H1 (cell line): ENCODE measurements at regions not wholly inside any gene's neighbourhood (a gene's known extent, or its start where the extent isn't known, plus 50 kb on each side); places are given as distances from the start of the nearest gene placed in this dataset.

Source experiments
- CTCF ChIA-PET: fragments of 300-600 bp; sonication (Branson Sonifier 250); formaldehyde crosslinking; loops from one replicate; lab custom pipeline; 2021; ENCODE audit not compliant: partially characterized antibody; lab: Charles Lee
- POLR2A ChIA-PET: fragments of 300-600 bp; sonication (Branson Sonifier 250); formaldehyde crosslinking; loops from one replicate; lab custom pipeline; 2021; ENCODE audit warnings: inconsistent platforms; ENCODE audit not compliant: partially characterized antibody; lab: Charles Lee
- DNase-seq, 2 experiments: peaks; one replicate each; pipeline versions ENCODE4 v3.0.0 to v3.0.0-alpha.2; 2010 to 2022; ENCODE audit warnings: low spot score in 2 of 2, low read depth in 1 of 2, mixed read lengths in 1 of 2
- FAIRE-seq: peaks from 2 replicates; lab custom pipeline; 2011; peaks lifted over from hg19 to GRCh38; lab: Jason Lieb, UNC
- H2AFZ ChIP-seq: 2 replicates; pipeline ENCODE4 v1.8.1; 2012; ENCODE audit warnings: low read length, inconsistent platforms
- H2AK5ac ChIP-seq: 2 replicates; pipeline ENCODE4 v1.6.1; 2013; ENCODE audit warnings: low read depth, low read length
- H2BK120ac ChIP-seq: replicated peaks from 2 replicates; pipeline ENCODE3; 2013; ENCODE audit warnings: low read depth, low read length, inconsistent platforms
- H2BK12ac ChIP-seq: 2 replicates; pipeline ENCODE4 v1.6.1; 2013; ENCODE audit warnings: low read depth, low read length
- H2BK15ac ChIP-seq: 2 replicates; pipeline ENCODE4 v1.6.1; 2013; ENCODE audit warnings: low read length
- H2BK20ac ChIP-seq: 2 replicates; pipeline ENCODE4 v1.6.1; 2013; ENCODE audit warnings: low read length
- H2BK5ac ChIP-seq: 2 replicates; pipeline ENCODE4 v1.6.1; 2013; ENCODE audit warnings: low read depth, low read length
- H3K14ac ChIP-seq: 2 replicates; pipeline ENCODE4 v1.6.1; 2013; ENCODE audit warnings: inconsistent platforms; ENCODE audit not compliant: insufficient read length
- H3K18ac ChIP-seq: 2 replicates; pipeline ENCODE4 v1.6.1; 2013; ENCODE audit warnings: low read length; ENCODE audit errors: extremely low read depth
- H3K23ac ChIP-seq: 2 replicates; pipeline ENCODE4 v1.6.1; 2013; ENCODE audit warnings: inconsistent platforms; ENCODE audit not compliant: insufficient read length
- H3K23me2 ChIP-seq: 2 replicates; pipeline ENCODE4 v1.6.1; 2013; ENCODE audit warnings: low read depth, low read length
- H3K27ac ChIP-seq: 2 replicates; pipeline ENCODE4 v1.6.1; 2011; ENCODE audit warnings: low read depth, low read length, inconsistent platforms
- H3K27me3 ChIP-seq, 4 experiments: replicated peaks in 1 of 4; 1 replicate in 1 of 4; 2 replicates in 3 of 4; pipeline versions ENCODE4 v1.6.1 to v1.8.1; 2011 to 2013; ENCODE audit warnings: low read length in 3 of 4, mild to moderate bottlenecking in 3 of 4, inconsistent platforms in 2 of 4, mixed read lengths in 2 of 4, moderate library complexity in 1 of 4; ENCODE audit not compliant: control insufficient read depth in 3 of 4, insufficient read depth in 3 of 4; ENCODE audit errors: extremely low read depth in 1 of 4
- H3K36me3 ChIP-seq, 4 experiments: 2 replicates each; pipeline versions ENCODE4 v1.6.1 to v1.8.1; 2011 to 2013; ENCODE audit warnings: mild to moderate bottlenecking in 4 of 4, low read length in 3 of 4, moderate library complexity in 2 of 4, control low read depth in 1 of 4, inconsistent platforms in 1 of 4; ENCODE audit not compliant: insufficient read depth in 4 of 4, control insufficient read depth in 2 of 4
- H3K4ac ChIP-seq: replicated peaks from 2 replicates; pipeline ENCODE3; 2013; ENCODE audit warnings: low read length, low read depth, mixed read lengths, inconsistent platforms; ENCODE audit not compliant: insufficient read length
- H3K4me1 ChIP-seq, 4 experiments: replicated peaks in 1 of 4; 1 replicate in 1 of 4; 2 replicates in 3 of 4; pipeline versions ENCODE4 v1.6.1 to v1.8.1; 2011 to 2013; ENCODE audit warnings: low read length in 3 of 4, inconsistent platforms in 2 of 4, mixed read lengths in 1 of 4; ENCODE audit not compliant: insufficient read depth in 4 of 4, control insufficient read depth in 3 of 4
- H3K4me2 ChIP-seq, 2 experiments: 2 replicates each; pipeline versions ENCODE4 v1.6.1 to v1.8.1; 2011 to 2013; ENCODE audit warnings: low read depth in 2 of 2, low read length in 2 of 2, control low read depth in 1 of 2, inconsistent platforms in 1 of 2, mild to moderate bottlenecking in 1 of 2; ENCODE audit not compliant: insufficient read depth in 1 of 2
- H3K4me3 ChIP-seq, 4 experiments: fragments of 200-600, 300-600 bp in 1 of 4; sonication (generic), shearing (Covaris generic), sonication (Bioruptor Twin) in 1 of 4; 2 replicates each; pipeline versions ENCODE4 v1.5.1 to v1.8.1; 2011 to 2016; ENCODE audit warnings: low read length in 4 of 4, low read depth in 3 of 4, control low read depth in 2 of 4, inconsistent platforms in 2 of 4, mild to moderate bottlenecking in 2 of 4, mixed read lengths in 1 of 4, moderate library complexity in 1 of 4; ENCODE audit not compliant: insufficient read depth in 2 of 4; ENCODE audit errors: extremely low read depth in 1 of 4
- H3K56ac ChIP-seq: replicated peaks from 2 replicates; pipeline ENCODE3; 2013; ENCODE audit warnings: low read depth, mild to moderate bottlenecking, mixed read lengths, low read length, inconsistent platforms; ENCODE audit not compliant: insufficient read length
- H3K79me1 ChIP-seq: 2 replicates; pipeline ENCODE4 v1.6.1; 2013; ENCODE audit warnings: low read depth, low read length, control low read depth
- H3K79me2 ChIP-seq, 2 experiments: 2 replicates each; pipeline versions ENCODE4 v1.6.1 to v1.8.1; 2012 to 2013; ENCODE audit warnings: low read length in 2 of 2, mild to moderate bottlenecking in 2 of 2, inconsistent platforms in 1 of 2; ENCODE audit not compliant: insufficient read depth in 2 of 2, control insufficient read depth in 1 of 2
- H3K9ac ChIP-seq, 4 experiments: replicated peaks in 1 of 4; 1 replicate in 1 of 4; 2 replicates in 3 of 4; pipeline versions ENCODE4 v1.6.1 to v1.8.1; 2011 to 2013; ENCODE audit warnings: low read depth in 3 of 4, low read length in 3 of 4, control low read depth in 2 of 4, mild to moderate bottlenecking in 2 of 4, moderate library complexity in 2 of 4, inconsistent platforms in 1 of 4; ENCODE audit errors: extremely low read depth in 1 of 4
- H3K9me3 ChIP-seq, 2 experiments: 2 replicates each; pipeline versions ENCODE4 v1.6.1 to v1.8.1; 2012 to 2013; ENCODE audit warnings: mild to moderate bottlenecking in 2 of 2, moderate library complexity in 2 of 2, control low read depth in 1 of 2, inconsistent platforms in 1 of 2, low read depth in 1 of 2, low read length in 1 of 2, mixed read lengths in 1 of 2; ENCODE audit not compliant: insufficient read depth in 2 of 2
- H4K20me1 ChIP-seq, 2 experiments: replicated peaks in 1 of 2; 2 replicates each; pipeline versions ENCODE3 to v1.8.1; 2011 to 2013; ENCODE audit warnings: inconsistent platforms in 2 of 2, low read length in 2 of 2, mild to moderate bottlenecking in 1 of 2; ENCODE audit not compliant: insufficient read depth in 2 of 2, control insufficient read depth in 1 of 2
- H4K5ac ChIP-seq: 2 replicates; pipeline ENCODE4 v1.6.1; 2013; ENCODE audit warnings: low read length, low read depth, mixed read lengths, inconsistent platforms; ENCODE audit not compliant: insufficient read length
- H4K8ac ChIP-seq: 2 replicates; pipeline ENCODE4 v1.8.0; 2013; ENCODE audit warnings: mild to moderate bottlenecking, moderate library complexity, low read length, inconsistent platforms; ENCODE audit not compliant: insufficient read depth; ENCODE audit errors: extremely low read depth
- H4K91ac ChIP-seq: replicated peaks from 2 replicates; pipeline ENCODE3; 2013; ENCODE audit warnings: low read length, mixed read lengths, inconsistent platforms; ENCODE audit not compliant: insufficient read length
- CTCF ChIP-seq, 3 experiments: IDR thresholded peaks; 1 replicate in 2 of 3; 2 replicates in 1 of 3; pipeline versions ENCODE4 v1.5.1 to v1.6.1; 2011; ENCODE audit warnings: low read length in 3 of 3, mild to moderate bottlenecking in 3 of 3, inconsistent platforms in 2 of 3, low read depth in 1 of 3, moderate library complexity in 1 of 3; ENCODE audit not compliant: insufficient read depth in 1 of 3; ENCODE audit errors: control extremely low read depth in 1 of 3
- JUN ChIP-seq: IDR thresholded peaks from 2 replicates; pipeline ENCODE4 v1.6.1; 2011; ENCODE audit warnings: low read depth, mild to moderate bottlenecking, improper control_type of control experiment, low read length
- NANOG ChIP-seq: IDR thresholded peaks from 2 replicates; pipeline ENCODE4 v1.6.1; 2011; ENCODE audit warnings: low read length, low read depth, mild to moderate bottlenecking, inconsistent platforms; ENCODE audit not compliant: insufficient read depth, poor library complexity, severe bottlenecking
- TBP ChIP-seq: IDR thresholded peaks from 2 replicates; pipeline ENCODE4 v1.6.1; 2011; ENCODE audit warnings: low read depth, low read length, improper control_type of control experiment
- WGBS, 2 experiments: shearing (Covaris generic) in 1 of 2; methylation state at CpG; one replicate each; pipeline versions ENCODE4 v1.1.6 to v1.1.7; 2013 to 2015; ENCODE audit warnings: low lambda C conversion rate in 2 of 2, mixed read lengths in 2 of 2, inconsistent platforms in 1 of 2, low coverage in 1 of 2, missing lambda C conversion rate in 1 of 2; ENCODE audit not compliant: insufficient replicate concordance in 2 of 2, insufficient coverage in 1 of 2, insufficient read length in 1 of 2; ENCODE audit errors: extremely low coverage in 1 of 2, missing lambda C conversion rate in 1 of 2; 5-methylcytosine and 5-hydroxymethylcytosine counted together

DNA sequence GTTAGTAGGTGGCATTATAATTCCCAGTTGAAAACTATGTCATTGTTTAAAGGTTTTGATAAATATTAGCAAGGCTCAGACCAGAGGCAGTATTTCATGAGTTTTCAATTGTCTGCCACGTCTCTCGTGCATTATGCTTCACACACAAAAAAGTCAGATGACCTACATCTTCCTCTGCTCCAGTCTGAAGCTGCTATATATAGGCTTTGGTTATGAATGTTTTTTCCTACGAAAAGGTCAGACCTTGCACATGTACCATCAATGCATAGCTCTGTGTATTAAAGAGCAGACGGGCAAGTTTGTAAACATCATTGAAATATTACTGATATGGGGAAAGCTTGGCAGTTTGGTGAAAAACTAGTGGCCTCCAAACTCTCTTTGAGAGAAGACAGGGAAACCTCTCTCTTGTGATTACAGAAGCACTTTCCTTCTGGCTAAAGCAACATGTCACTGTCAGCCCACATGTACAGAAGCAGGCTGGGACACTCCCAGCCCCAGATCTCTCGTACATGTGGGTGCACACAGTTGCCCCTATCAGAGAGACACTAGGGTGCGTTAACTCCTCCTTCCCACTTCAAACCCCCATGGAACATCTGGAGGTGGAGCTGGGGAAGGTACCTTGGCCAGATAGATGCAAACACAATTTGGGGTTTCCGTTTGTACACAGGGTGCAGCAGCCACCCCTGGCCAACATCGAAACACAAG lies 184.0 kb upstream of the BCL6 start:
- H3K56ac ChIP-seq: no peak overlapping the region
- DNase-seq (no peak), FAIRE-seq (no peak)
- no peak overlapping the region for H2BK12ac ChIP-seq
- H3K4me3 ChIP-seq: no peak overlapping the region
- H4K5ac ChIP-seq: no peak overlapping the region
- no peaks in the 10 kb centered on the region for H3K27me3 ChIP-seq
- no peaks in the 10 kb centered on the region for H4K20me1 ChIP-seq
- no peaks in the 10 kb centered on the region; a peak in 1 of 8 replicates for H3K36me3 ChIP-seq
- H2BK15ac ChIP-seq: no peak overlapping the region
- H3K14ac ChIP-seq: no peak overlapping the region
- H3K23me2 ChIP-seq: no peaks in the 10 kb centered on the region
- WGBS, 2 experiments: 88% methylated on average over 8 of the region's 8 CpGs; no CpG with 5 or more reads in 1 of the 2 experiments
- no peak for TF ChIP-seq TBP
- TF ChIP-seq JUN: no peak
- TF ChIP-seq CTCF (IDR thresholded peaks at IDR 0.05; ENCODE audit: control extremely low read depth in 1 of 3, insufficient read depth in 1 of 3, low read depth in 1 of 3, low read length in 3 of 3): no peak
- TF ChIP-seq NANOG: no peak
- no peak overlapping the region for H2AK5ac ChIP-seq
- H3K9me3 ChIP-seq: peaks cover 7 to 10% of the 10 kb centered on the region in 2 experiments; a peak in 1 of 4 replicates
- H3K79me1 ChIP-seq: no peaks in the 10 kb centered on the region
- 0 out of 2 replicates have a peak overlapping the region, but pooled peaks have one; percentile 12 for H2AFZ ChIP-seq
- no peak overlapping the region for H4K91ac ChIP-seq
- H3K4me2 ChIP-seq: no peak overlapping the region
- H3K79me2 ChIP-seq: no peaks in the 10 kb centered on the region
- no peak overlapping the region for H3K18ac ChIP-seq
- no peak overlapping the region for H3K9ac ChIP-seq
- no peak overlapping the region for H2BK20ac ChIP-seq
- H3K4me1 ChIP-seq: no peaks in the 10 kb centered on the region
- no peak overlapping the region for H2BK120ac ChIP-seq
- ChIA-PET CTCF (no interaction called here), POLR2A (interaction anchor here (1.4 kb wide), 1 partner anchor 182 kb away, joined by 3 read pairs; no protein-coding TSS in a partner anchor)
- H3K27ac ChIP-seq: no peak overlapping the region
- H2BK5ac ChIP-seq: no peak overlapping the region
- H3K4ac ChIP-seq: no peak overlapping the region
- no peak overlapping the region for H3K23ac ChIP-seq
- H4K8ac ChIP-seq: no peak overlapping the region
